H9 (cell line): ENCODE measurements at regions not wholly inside any gene's neighbourhood (a gene's known extent, or its start where the extent isn't known, plus 50 kb on each side); places are given as distances from the start of the nearest gene placed in this dataset.

ENCODE experiments used
- DNase-seq: peaks from one replicate; pipeline ENCODE4 v3.0.0-alpha.2; 2017
- H2AFZ ChIP-seq: one replicate; pipeline ENCODE4 v1.6.1; 2013; ENCODE audit warnings: mild to moderate bottlenecking, low read length, control low read depth, moderate library complexity
- H2AK5ac ChIP-seq: 2 replicates; pipeline ENCODE4 v1.6.1; 2013; ENCODE audit warnings: low read length, control low read depth, mixed read lengths; ENCODE audit not compliant: insufficient read length
- H2BK120ac ChIP-seq: one replicate; pipeline ENCODE4 v1.6.1; 2013; ENCODE audit warnings: low read depth, mild to moderate bottlenecking, low read length, control low read depth, inconsistent platforms; ENCODE audit not compliant: poor library complexity, severe bottlenecking
- H2BK12ac ChIP-seq: 2 replicates; pipeline ENCODE4 v1.6.1; 2013; ENCODE audit warnings: low read length, control low read depth, mixed read lengths, low read depth; ENCODE audit not compliant: insufficient read length
- H2BK15ac ChIP-seq: 2 replicates; pipeline ENCODE4 v1.6.1; 2013; ENCODE audit warnings: low read depth, low read length, control low read depth
- H2BK20ac ChIP-seq: one replicate; pipeline ENCODE4 v1.6.1; 2013; ENCODE audit warnings: low read depth, mild to moderate bottlenecking, low read length, control low read depth, inconsistent platforms; ENCODE audit not compliant: poor library complexity, severe bottlenecking
- H2BK5ac ChIP-seq: 2 replicates; pipeline ENCODE4 v1.6.1; 2013; ENCODE audit warnings: low read length, control low read depth, mixed read lengths; ENCODE audit not compliant: insufficient read length
- H3K14ac ChIP-seq: 2 replicates; pipeline ENCODE4 v1.6.1; 2013; ENCODE audit warnings: low read length, control low read depth; ENCODE audit not compliant: insufficient read depth
- H3K18ac ChIP-seq: 2 replicates; pipeline ENCODE4 v1.6.1; 2013; ENCODE audit warnings: low read depth, mild to moderate bottlenecking, mixed read lengths, low read length, control low read depth; ENCODE audit not compliant: insufficient read length
- H3K23ac ChIP-seq: 2 replicates; pipeline ENCODE4 v1.6.1; 2013; ENCODE audit warnings: low read length, control low read depth, mixed read lengths, low read depth; ENCODE audit not compliant: insufficient read length
- H3K23me2 ChIP-seq: 2 replicates; pipeline ENCODE4 v1.6.1; 2013; ENCODE audit warnings: low read depth, mild to moderate bottlenecking, mixed read lengths, low read length, control low read depth; ENCODE audit not compliant: insufficient read length, poor library complexity, severe bottlenecking
- H3K27ac ChIP-seq: 2 replicates; pipeline ENCODE4 v1.5.1; 2013; ENCODE audit warnings: low read length, control low read depth, mixed read lengths, low read depth; ENCODE audit not compliant: insufficient read length
- H3K27me3 ChIP-seq: 2 replicates; pipeline ENCODE4 v1.6.1; 2013; ENCODE audit warnings: low read length, control low read depth, inconsistent platforms; ENCODE audit not compliant: insufficient read depth
- H3K4ac ChIP-seq: 2 replicates; pipeline ENCODE4 v1.6.1; 2013; ENCODE audit warnings: low read depth, mild to moderate bottlenecking, control low read depth, inconsistent platforms, low read length, moderate library complexity
- H3K4me1 ChIP-seq: 2 replicates; pipeline ENCODE4 v1.6.1; 2013; ENCODE audit warnings: low read length, control low read depth, inconsistent platforms; ENCODE audit not compliant: insufficient read depth
- H3K4me2 ChIP-seq: 2 replicates; pipeline ENCODE4 v1.6.1; 2013; ENCODE audit warnings: low read length, control low read depth, mixed read lengths; ENCODE audit not compliant: insufficient read length, insufficient read depth
- H3K56ac ChIP-seq: 2 replicates; pipeline ENCODE4 v1.6.1; 2013; ENCODE audit warnings: low read depth, mild to moderate bottlenecking, mixed read lengths, low read length, control low read depth; ENCODE audit not compliant: insufficient read length
- H3K79me1 ChIP-seq: 2 replicates; pipeline ENCODE4 v1.6.1; 2013; ENCODE audit warnings: low read depth, mild to moderate bottlenecking, moderate library complexity, low read length, control low read depth, inconsistent platforms; ENCODE audit not compliant: insufficient read depth, poor library complexity, severe bottlenecking
- H3K79me2 ChIP-seq: 2 replicates; pipeline ENCODE4 v1.6.1; 2013; ENCODE audit warnings: low read length, control low read depth, inconsistent platforms; ENCODE audit not compliant: insufficient read depth
- H3K9ac ChIP-seq: 2 replicates; pipeline ENCODE4 v1.6.1; 2013; ENCODE audit warnings: low read length, control low read depth, mixed read lengths; ENCODE audit not compliant: insufficient read length; ENCODE audit errors: extremely low read depth
- H3K9me3 ChIP-seq: one replicate; pipeline ENCODE4 v1.6.1; 2013; ENCODE audit warnings: low read depth, low read length, inconsistent platforms; ENCODE audit not compliant: control insufficient read depth
- H3T11ph ChIP-seq: one replicate; pipeline ENCODE4 v1.6.1; 2013; ENCODE audit warnings: mild to moderate bottlenecking, low read length, control low read depth, inconsistent platforms
- H4K20me1 ChIP-seq: one replicate; pipeline ENCODE4 v1.6.1; 2013; ENCODE audit not compliant: control insufficient read depth, insufficient read length, insufficient read depth
- H4K5ac ChIP-seq: 2 replicates; pipeline ENCODE4 v1.6.1; 2013; ENCODE audit warnings: low read depth, mild to moderate bottlenecking, mixed read lengths, low read length, control low read depth; ENCODE audit not compliant: insufficient read length
- H4K8ac ChIP-seq: replicated peaks from 2 replicates; pipeline ENCODE4 v1.6.1; 2013; ENCODE audit warnings: low read length, control low read depth, mixed read lengths, low read depth; ENCODE audit not compliant: insufficient read length
- H4K91ac ChIP-seq: 2 replicates; pipeline ENCODE4 v1.6.1; 2013; ENCODE audit warnings: low read depth, mild to moderate bottlenecking, moderate library complexity, mixed read lengths, low read length, control low read depth; ENCODE audit not compliant: insufficient read length
- H3K27ac Mint-ChIP-seq, 3 experiments: 2 replicates in 2 of 3; 3 replicates in 1 of 3; pipeline ENCODE4 v1.8.0; 2020 to 2021; ENCODE audit warnings: mixed read lengths in 3 of 3, mild to moderate bottlenecking in 1 of 3, moderate library complexity in 1 of 3
- H3K27me3 Mint-ChIP-seq: 2 replicates; pipeline ENCODE4 v1.8.0; 2021; ENCODE audit warnings: low read depth, mild to moderate bottlenecking, moderate library complexity, mixed read lengths
- H3K36me3 Mint-ChIP-seq, 3 experiments: 2 replicates in 2 of 3; 3 replicates in 1 of 3; pipeline ENCODE4 v1.8.0; 2020 to 2021; ENCODE audit warnings: low read depth in 3 of 3, mixed read lengths in 3 of 3; ENCODE audit not compliant: insufficient read depth in 1 of 3
- H3K4me1 Mint-ChIP-seq, 2 experiments: 2 replicates each; pipeline ENCODE4 v1.8.0; 2020; ENCODE audit warnings: mixed read lengths in 2 of 2
- H3K4me3 Mint-ChIP-seq, 2 experiments: 2 replicates in 1 of 2; 3 replicates in 1 of 2; pipeline ENCODE4 v1.8.0; 2020 to 2021; ENCODE audit warnings: mild to moderate bottlenecking in 2 of 2, mixed read lengths in 2 of 2, moderate library complexity in 1 of 2
- H3K9me3 Mint-ChIP-seq, 2 experiments: 2 replicates in 1 of 2; 3 replicates in 1 of 2; pipeline ENCODE4 v1.8.0; 2020; ENCODE audit warnings: mild to moderate bottlenecking in 2 of 2, mixed read lengths in 2 of 2, moderate library complexity in 1 of 2
- WGBS: extraction: QIAGEN DNeasy Blood & Tissue Kit; methylation state at CpG from one replicate; pipeline ENCODE4 v1.1.7; 2013; ENCODE audit warnings: missing lambda C conversion rate, low lambda C conversion rate, mixed read lengths; ENCODE audit not compliant: insufficient read length; ENCODE audit errors: extremely low coverage; 5-methylcytosine and 5-hydroxymethylcytosine counted together
- TF ChIP-seq, protein P1 (sequence below): fragments of 200-600 bp; sonication (generic); conservative IDR thresholded peaks from 3 replicates; pipeline ENCODE4 v1.8.0; 2021; ENCODE audit warnings: antibody characterized with exemption, mild to moderate bottlenecking

DNA sequence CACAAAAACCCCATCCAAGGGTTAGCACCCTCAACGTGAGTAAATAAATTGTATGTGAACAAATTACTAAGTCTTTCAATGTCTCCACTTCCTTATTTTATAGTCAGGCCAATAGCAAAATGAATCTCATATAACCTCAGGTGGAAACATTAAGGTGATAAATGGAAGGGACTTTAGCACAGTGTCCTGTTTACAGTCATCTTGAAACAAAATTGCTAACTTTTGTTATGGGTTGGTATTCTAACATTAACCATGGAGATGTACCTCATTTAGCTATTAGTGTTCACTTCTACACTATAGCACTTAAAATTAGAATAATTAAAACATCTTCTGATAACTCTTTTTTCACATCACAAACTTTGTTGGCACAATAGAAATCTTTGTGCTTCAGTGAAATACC, 255.8 kb upstream of the CNTNAP2 start:
- H3K79me2 ChIP-seq, result no peaks in the 10 kb centered on the region
- H3K9me3 Mint-ChIP-seq, result peaks cover 14 to 18% of the 10 kb centered on the region in 2 experiments; a peak in 4 of 5 replicates
- no peak overlapping the region for H2BK20ac ChIP-seq
- no peak overlapping the region for H2BK5ac ChIP-seq
- no peak overlapping the region for H3K4me3 Mint-ChIP-seq
- no peak overlapping the region for H3K4ac ChIP-seq
- no peak overlapping the region for H3K4me2 ChIP-seq
- no peaks in the 10 kb centered on the region for H3K27me3 Mint-ChIP-seq
- H3K4me1 ChIP-seq, result no peaks in the 10 kb centered on the region
- H2BK120ac ChIP-seq, result no peak overlapping the region
- no peak overlapping the region for H2AFZ ChIP-seq
- no peak overlapping the region for H2AK5ac ChIP-seq
- H3K18ac ChIP-seq, result no peak overlapping the region
- no peaks in the 10 kb centered on the region for H3K27me3 ChIP-seq
- H3K14ac ChIP-seq, result no peak overlapping the region
- H3K9ac ChIP-seq, result no peak overlapping the region
- H3K23me2 ChIP-seq, result no peaks in the 10 kb centered on the region
- no peak for DNase-seq
- no peak overlapping the region for H4K91ac ChIP-seq
- H3K27ac ChIP-seq, result no peak overlapping the region
- H2BK12ac ChIP-seq, result no peak overlapping the region
- TF ChIP-seq, protein P1, sequence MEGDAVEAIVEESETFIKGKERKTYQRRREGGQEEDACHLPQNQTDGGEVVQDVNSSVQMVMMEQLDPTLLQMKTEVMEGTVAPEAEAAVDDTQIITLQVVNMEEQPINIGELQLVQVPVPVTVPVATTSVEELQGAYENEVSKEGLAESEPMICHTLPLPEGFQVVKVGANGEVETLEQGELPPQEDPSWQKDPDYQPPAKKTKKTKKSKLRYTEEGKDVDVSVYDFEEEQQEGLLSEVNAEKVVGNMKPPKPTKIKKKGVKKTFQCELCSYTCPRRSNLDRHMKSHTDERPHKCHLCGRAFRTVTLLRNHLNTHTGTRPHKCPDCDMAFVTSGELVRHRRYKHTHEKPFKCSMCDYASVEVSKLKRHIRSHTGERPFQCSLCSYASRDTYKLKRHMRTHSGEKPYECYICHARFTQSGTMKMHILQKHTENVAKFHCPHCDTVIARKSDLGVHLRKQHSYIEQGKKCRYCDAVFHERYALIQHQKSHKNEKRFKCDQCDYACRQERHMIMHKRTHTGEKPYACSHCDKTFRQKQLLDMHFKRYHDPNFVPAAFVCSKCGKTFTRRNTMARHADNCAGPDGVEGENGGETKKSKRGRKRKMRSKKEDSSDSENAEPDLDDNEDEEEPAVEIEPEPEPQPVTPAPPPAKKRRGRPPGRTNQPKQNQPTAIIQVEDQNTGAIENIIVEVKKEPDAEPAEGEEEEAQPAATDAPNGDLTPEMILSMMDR, result no peak
- H3T11ph ChIP-seq, result no peak overlapping the region
- no peak overlapping the region for H4K5ac ChIP-seq
- H2BK15ac ChIP-seq, result no peak overlapping the region
- H3K36me3 Mint-ChIP-seq, result peaks cover 2 to 7% (median 7%) of the 10 kb centered on the region in 3 experiments; a peak in 4 of 7 replicates
- H3K23ac ChIP-seq, result no peak overlapping the region
- no peak overlapping the region for H4K8ac ChIP-seq
- peaks cover 4% of the 10 kb centered on the region for H3K9me3 ChIP-seq
- WGBS, result no CpG with 5 or more reads among the region's 1 CpG
- no peaks in the 10 kb centered on the region for H4K20me1 ChIP-seq
- no peaks in the 10 kb centered on the region for H3K79me1 ChIP-seq
- H3K56ac ChIP-seq, result no peak overlapping the region
- no peaks in the 10 kb centered on the region for H3K4me1 Mint-ChIP-seq
- no peak overlapping the region for H3K27ac Mint-ChIP-seq
